Endothelial cell of umbilical vein (primary cell): ENCODE measurements at regions not wholly inside any gene's neighbourhood (a gene's known extent, or its start where the extent isn't known, plus 50 kb on each side); places are given as distances from the start of the nearest gene placed in this dataset.

Experiments
- BruUV-seq: library from RNA; stranded (reverse); fragments of 400-500 nt; replicated peaks from 2 replicates; lab custom pipeline; 2021; lab: Mats Ljungman, UMichigan
- CTCF ChIA-PET: fragments of 300-600, 350-600 bp; sonication (Branson Sonifier 250); formaldehyde crosslinking; loops from one replicate; lab custom pipeline; 2021; ENCODE audit warnings: antibody characterized with exemption, inconsistent platforms; lab: Charles Lee
- POLR2A ChIA-PET: fragments of 300-600, 350-600 bp; sonication (Branson Sonifier 250); formaldehyde crosslinking; loops from one replicate; lab custom pipeline; 2021; ENCODE audit warnings: antibody characterized with exemption, inconsistent platforms; lab: Charles Lee
- DNase-seq: peaks from one replicate; pipeline ENCODE4 v3.0.0-alpha.2; 2011; ENCODE audit warnings: low read depth, low spot score
- FAIRE-seq: peaks from 2 replicates; lab custom pipeline; 2011; peaks lifted over from hg19 to GRCh38; lab: Jason Lieb, UNC
- H2AFZ ChIP-seq: 2 replicates; pipeline ENCODE4 v1.6.0; 2012; ENCODE audit warnings: low read depth, low read length, control low read depth, inconsistent platforms
- H3K27ac ChIP-seq: 2 replicates; pipeline ENCODE4 v1.5.1; 2011; ENCODE audit warnings: low read depth, mild to moderate bottlenecking, control low read depth, low read length, moderate library complexity; ENCODE audit not compliant: insufficient read depth
- H3K27me3 ChIP-seq, 2 experiments: 2 replicates each; pipeline versions ENCODE4 v1.6.0 to v1.6.1; 2011; ENCODE audit warnings: low read length in 2 of 2, mixed read lengths in 1 of 2; ENCODE audit not compliant: control insufficient read depth in 2 of 2, insufficient read depth in 2 of 2
- H3K36me3 ChIP-seq, 2 experiments: 2 replicates in 1 of 2; 3 replicates in 1 of 2; pipeline ENCODE4 v1.5.1; 2011; ENCODE audit warnings: low read length in 2 of 2, mild to moderate bottlenecking in 1 of 2, moderate library complexity in 1 of 2; ENCODE audit not compliant: control insufficient read depth in 2 of 2, insufficient read depth in 2 of 2; ENCODE audit errors: extremely low read depth in 1 of 2
- H3K4me1 ChIP-seq: 3 replicates; pipeline ENCODE4 v1.5.1; 2011; ENCODE audit warnings: mild to moderate bottlenecking, low read length; ENCODE audit not compliant: control insufficient read depth, insufficient read depth; ENCODE audit errors: extremely low read depth
- H3K4me2 ChIP-seq: 2 replicates; pipeline ENCODE4 v1.6.1; 2011; ENCODE audit warnings: low read length, control low read depth, mixed read lengths; ENCODE audit not compliant: insufficient read depth
- H3K4me3 ChIP-seq, 3 experiments: fragments of 200-600 bp in 1 of 3; sonication (generic), shearing (Covaris generic) in 1 of 3; replicated peaks in 1 of 3; 2 replicates each; pipeline ENCODE4 v1.5.1; 2011 to 2016; ENCODE audit warnings: control low read depth in 3 of 3, low read length in 3 of 3, mild to moderate bottlenecking in 2 of 3, inconsistent platforms in 1 of 3, low read depth in 1 of 3, moderate library complexity in 1 of 3; ENCODE audit not compliant: insufficient read depth in 1 of 3
- H3K79me2 ChIP-seq: 2 replicates; pipeline ENCODE4 v1.6.0; 2012; ENCODE audit warnings: low read length, inconsistent platforms; ENCODE audit not compliant: control insufficient read depth, insufficient read depth
- H3K9ac ChIP-seq: replicated peaks from 2 replicates; pipeline ENCODE3; 2011; ENCODE audit warnings: low read length, control low read depth; ENCODE audit not compliant: insufficient read depth; ENCODE audit errors: extremely low read depth
- H3K9me1 ChIP-seq: replicated peaks from 3 replicates; pipeline ENCODE4 v1.6.0; 2011; ENCODE audit warnings: mild to moderate bottlenecking, low read length; ENCODE audit not compliant: control insufficient read depth, insufficient read depth; ENCODE audit errors: extremely low read depth
- H3K9me3 ChIP-seq: replicated peaks from 2 replicates; pipeline ENCODE4 v1.5.1; 2012; ENCODE audit warnings: low read length, inconsistent platforms; ENCODE audit not compliant: control insufficient read depth, insufficient read depth
- H4K20me1 ChIP-seq: replicated peaks from 2 replicates; pipeline ENCODE3; 2011; ENCODE audit warnings: mild to moderate bottlenecking, low read length; ENCODE audit not compliant: control insufficient read depth, insufficient read depth; ENCODE audit errors: extremely low read depth
- CTCF ChIP-seq, 2 donors: IDR thresholded peaks; 1 replicate in 1 of 2; 2 replicates in 1 of 2; pipeline ENCODE4 v1.5.1; 2011; ENCODE audit warnings: low read length in 2 of 2, mild to moderate bottlenecking in 2 of 2, moderate library complexity in 2 of 2, control low read depth in 1 of 2, inconsistent platforms in 1 of 2, low read depth in 1 of 2; ENCODE audit not compliant: insufficient read depth in 1 of 2; ENCODE audit errors: extremely low read depth in 1 of 2
- FOS ChIP-seq: IDR thresholded peaks from 2 replicates; pipeline ENCODE4 v1.6.1; 2011; ENCODE audit warnings: mild to moderate bottlenecking, low read length, moderate library complexity, borderline replicate concordance; ENCODE audit not compliant: insufficient read depth
- GATA2 ChIP-seq: IDR thresholded peaks from 2 replicates; pipeline ENCODE4 v1.7.0; 2011; ENCODE audit warnings: low read depth, mild to moderate bottlenecking, moderate library complexity, mixed read lengths, low read length; ENCODE audit not compliant: insufficient read length, insufficient read depth
- JUN ChIP-seq: IDR thresholded peaks from 2 replicates; pipeline ENCODE4 v1.6.1; 2011; ENCODE audit warnings: borderline replicate concordance, low read depth; ENCODE audit not compliant: insufficient read length, insufficient read depth
- MAX ChIP-seq: IDR thresholded peaks from 2 replicates; pipeline ENCODE4 v1.6.1; 2011; ENCODE audit not compliant: insufficient read depth, insufficient read length
- MYC ChIP-seq: IDR thresholded peaks from one replicate; pipeline ENCODE4 v1.6.1; 2011; ENCODE audit warnings: mild to moderate bottlenecking, low read depth, low read length
- POLR2A ChIP-seq: IDR thresholded peaks from 2 replicates; pipeline ENCODE4 v1.6.1; 2012; ENCODE audit warnings: low read depth, mild to moderate bottlenecking, control low read depth, low read length
- POLR2AphosphoS5 ChIP-seq: IDR thresholded peaks from 2 replicates; pipeline ENCODE4 v1.6.1; 2012; ENCODE audit warnings: low read depth, mild to moderate bottlenecking, control low read depth, low read length, moderate library complexity; ENCODE audit not compliant: insufficient read depth
- dilution Hi-C: fragments of 300-500 bp; cut with MboI; formaldehyde crosslinking; loops from one replicate; pipeline ENCODE4 v1.15.0; 2019; ENCODE audit warnings: low sequenced_read_pairs; ENCODE audit not compliant: extremely low pct_ligation_motif_present
- intact Hi-C: fragments of 100-400 bp; cut with micrococcal nuclease; formaldehyde crosslinking; loops from one replicate; pipeline ENCODE4 v1.10.0; 2022

- Histone ChIP-seq H3K4me1 (no peaks in the 10 kb centered on the region), H4K20me1 (no peaks in the 10 kb centered on the region), H3K4me2 (no peak overlapping the region), H3K4me3 (no peak overlapping the region), H3K9ac (no peak overlapping the region), H3K27ac (no peak overlapping the region), H3K9me1 (no peaks in the 10 kb centered on the region), H3K79me2 (no peaks in the 10 kb centered on the region), H3K36me3 (no peaks in the 10 kb centered on the region), H3K27me3 (no peaks in the 10 kb centered on the region), H3K9me3 (no peaks in the 10 kb centered on the region), H2AFZ (no peak overlapping the region)
- dilution Hi-C loops, result no loop called here
- no TSS peak for BruUV-seq
- DNase-seq (no peak), FAIRE-seq (no peak)
- intact Hi-C loops, result no loop called here
- ChIA-PET CTCF (no interaction called here), POLR2A (no interaction called here)
- TF ChIP-seq MAX, result no peak
- TF ChIP-seq GATA2, result no peak
Measured at GRCh38 chr6:92888316-92888715, 531.0 kb downstream of the EPHA7 start.

GRCh38 chr6:92887871-92888270 is 531.5 kb downstream of the EPHA7 start:
- no peak overlapping the region for H3K4me3 ChIP-seq
- TF ChIP-seq CTCF (IDR thresholded peaks at IDR 0.05; ENCODE audit: extremely low read depth in 1 of 2, insufficient read depth in 1 of 2, low read depth in 1 of 2, low read length in 2 of 2) (no peak), POLR2AphosphoS5 (no peak), MAX (no peak), POLR2A (no peak), MYC (no peak), GATA2 (no peak), JUN (no peak), FOS (no peak)
- no peaks in the 10 kb centered on the region for H3K4me1 ChIP-seq
- H3K36me3 ChIP-seq, result no peaks in the 10 kb centered on the region
- no peaks in the 10 kb centered on the region for H3K79me2 ChIP-seq
- H2AFZ ChIP-seq, result no peak overlapping the region
- intact Hi-C loops, result no loop called here
- DNase-seq (no peak), FAIRE-seq (no peak)
- H3K9ac ChIP-seq, result no peak overlapping the region
- no TSS peak for BruUV-seq
- no peaks in the 10 kb centered on the region for H3K9me3 ChIP-seq
- no peak overlapping the region for H3K4me2 ChIP-seq
- H3K27ac ChIP-seq, result no peak overlapping the region
- H4K20me1 ChIP-seq, result no peaks in the 10 kb centered on the region
- ChIA-PET POLR2A (no interaction called here), CTCF (no interaction called here)
- H3K9me1 ChIP-seq, result no peaks in the 10 kb centered on the region
- dilution Hi-C loops, result no loop called here
- H3K27me3 ChIP-seq, result no peaks in the 10 kb centered on the region
